Glomerular endothelial cell (primary cell): ENCODE measurements at regions not wholly inside any gene's neighbourhood (a gene's known extent, or its start where the extent isn't known, plus 50 kb on each side); places are given as distances from the start of the nearest gene placed in this dataset.

Experiments
- DNase-seq: peaks from one replicate; pipeline ENCODE4 v3.0.0-alpha.2; 2011; ENCODE audit warnings: low read depth, low spot score; ENCODE audit errors: extremely low read depth

- no peak for DNase-seq
Observed at GRCh38 chrX:42456176-42456700, 321.7 kb downstream of the PPP1R2C start.

- DNase-seq: no peak
Observed at GRCh38 chrX:42450228-42450627, 327.7 kb downstream of the PPP1R2C start.

GRCh38 chrX:42443267-42443666 lies 334.7 kb downstream of the PPP1R2C start:
- DNase-seq: no peak

GRCh38 chrX:42442745-42443144 lies 335.2 kb downstream of the PPP1R2C start:
- no peak for DNase-seq

GRCh38 chrX:42437211-42437610 lies 340.8 kb downstream of the PPP1R2C start:
- DNase-seq: no peak

GRCh38 chrX:42434458-42435166 lies 343.4 kb downstream of the PPP1R2C start:
- no peak for DNase-seq

GRCh38 chrX:42432552-42432951 lies 345.4 kb downstream of the PPP1R2C start:
- no peak for DNase-seq

GRCh38 chrX:42422961-42423360 lies 355.0 kb downstream of the PPP1R2C start:
- DNase-seq: no peak

- no peak for DNase-seq
Observed at GRCh38 chrX:42420426-42420825, 357.5 kb downstream of the PPP1R2C start.

GRCh38 chrX:42415636-42416035 lies 362.3 kb downstream of the PPP1R2C start:
- no peak for DNase-seq

- DNase-seq: no peak
Observed at GRCh38 chrX:42414057-42414456, 363.9 kb downstream of the PPP1R2C start.

- no peak for DNase-seq
Observed at GRCh38 chrX:42399632-42400024, 378.3 kb downstream of the PPP1R2C start.

- no peak for DNase-seq
Observed at GRCh38 chrX:42398967-42399631, 378.9 kb downstream of the PPP1R2C start.

GRCh38 chrX:42396136-42396535 lies 381.8 kb downstream of the PPP1R2C start:
- no peak for DNase-seq

- DNase-seq: no peak
Observed at GRCh38 chrX:42392846-42393245, 385.1 kb downstream of the PPP1R2C start.

- no peak for DNase-seq
Observed at GRCh38 chrX:42386681-42387080, 391.3 kb downstream of the PPP1R2C start.

GRCh38 chrX:42385730-42386129 lies 392.2 kb downstream of the PPP1R2C start:
- no peak for DNase-seq

GRCh38 chrX:42384956-42385355 lies 393.0 kb downstream of the PPP1R2C start:
- DNase-seq: no peak

- no peak for DNase-seq
Observed at GRCh38 chrX:42378857-42379256, 399.1 kb downstream of the PPP1R2C start.

GRCh38 chrX:42375086-42375485 lies 402.9 kb downstream of the PPP1R2C start:
- DNase-seq: no peak

GRCh38 chrX:42366181-42366580 lies 411.8 kb downstream of the PPP1R2C start:
- DNase-seq: no peak

- no peak for DNase-seq
Observed at GRCh38 chrX:42362219-42362618, 415.7 kb downstream of the PPP1R2C start.
